Neuronal stem cell (in vitro differentiated cells): ENCODE measurements at regions not wholly inside any gene's neighbourhood (a gene's known extent, or its start where the extent isn't known, plus 50 kb on each side); places are given as distances from the start of the nearest gene placed in this dataset.
"Not testable (repeated sequence)": the region's sequence is repeated elsewhere in the genome, so short reads cannot be mapped to it uniquely, and the experiment has no call there.

Experiments
- DNase-seq: peaks from one replicate; pipeline ENCODE4 v3.0.0-alpha.2; 2013; ENCODE audit warnings: low spot score
- H2AFZ ChIP-seq: one replicate; pipeline ENCODE4 v1.6.1; 2013; ENCODE audit warnings: mild to moderate bottlenecking, low read length, inconsistent platforms
- H2AK5ac ChIP-seq: 2 replicates; pipeline ENCODE4 v1.6.1; 2013; ENCODE audit warnings: low read depth, mild to moderate bottlenecking, inconsistent platforms, low read length, moderate library complexity, mixed read lengths
- H2BK120ac ChIP-seq: 2 replicates; pipeline ENCODE4 v1.6.1; 2013; ENCODE audit warnings: low read depth, mild to moderate bottlenecking, inconsistent platforms, low read length, moderate library complexity, mixed read lengths
- H2BK12ac ChIP-seq: one replicate; pipeline ENCODE4 v1.6.1; 2013; ENCODE audit warnings: low read length, inconsistent platforms
- H2BK15ac ChIP-seq: 2 replicates; pipeline ENCODE4 v1.6.1; 2013; ENCODE audit warnings: mild to moderate bottlenecking, low read length, inconsistent platforms, mixed read lengths
- H2BK5ac ChIP-seq: one replicate; pipeline ENCODE4 v1.6.1; 2013; ENCODE audit warnings: inconsistent platforms, mild to moderate bottlenecking, low read length, moderate library complexity
- H3K14ac ChIP-seq: one replicate; pipeline ENCODE4 v1.6.1; 2013; ENCODE audit warnings: low read length, inconsistent platforms
- H3K18ac ChIP-seq: 2 replicates; pipeline ENCODE4 v1.6.1; 2013; ENCODE audit warnings: low read length, inconsistent platforms
- H3K23ac ChIP-seq: 2 replicates; pipeline ENCODE4 v1.6.1; 2013; ENCODE audit warnings: low read depth, mild to moderate bottlenecking, mixed read lengths, low read length, inconsistent platforms; ENCODE audit not compliant: poor library complexity
- H3K27ac ChIP-seq: replicated peaks from 3 replicates; pipeline ENCODE4 v1.5.1; 2013; ENCODE audit warnings: low read length, inconsistent platforms
- H3K27me3 ChIP-seq, 3 experiments: 2 replicates each; pipeline ENCODE4 v1.6.1; 2013; ENCODE audit warnings: low read length in 3 of 3, mild to moderate bottlenecking in 2 of 3, inconsistent platforms in 1 of 3, low read depth in 1 of 3, mixed read lengths in 1 of 3, moderate library complexity in 1 of 3; ENCODE audit not compliant: control insufficient read depth in 3 of 3, insufficient read depth in 3 of 3
- H3K36me3 ChIP-seq, 2 donors: replicated peaks in 1 of 2; 2 replicates each; pipeline ENCODE4 v1.6.1; 2013; ENCODE audit warnings: low read length in 2 of 2; ENCODE audit not compliant: control insufficient read depth in 2 of 2, insufficient read depth in 2 of 2
- H3K4ac ChIP-seq: 2 replicates; pipeline ENCODE4 v1.6.1; 2013; ENCODE audit warnings: inconsistent platforms, mild to moderate bottlenecking, low read length, moderate library complexity
- H3K4me1 ChIP-seq, 2 donors: 1 replicate in 1 of 2; 2 replicates in 1 of 2; pipeline ENCODE4 v1.6.1; 2013; ENCODE audit warnings: low read length in 2 of 2, low read depth in 1 of 2; ENCODE audit not compliant: control insufficient read depth in 2 of 2, insufficient read depth in 1 of 2
- H3K4me2 ChIP-seq: one replicate; pipeline ENCODE4 v1.6.1; 2013; ENCODE audit warnings: mild to moderate bottlenecking, low read length, inconsistent platforms; ENCODE audit not compliant: insufficient read depth, poor library complexity, severe bottlenecking
- H3K4me3 ChIP-seq, 2 donors: 2 replicates each; pipeline ENCODE4 v1.5.1; 2013; ENCODE audit warnings: low read length in 2 of 2, mild to moderate bottlenecking in 2 of 2, inconsistent platforms in 1 of 2, moderate library complexity in 1 of 2
- H3K79me1 ChIP-seq: one replicate; pipeline ENCODE4 v1.6.1; 2013; ENCODE audit warnings: low read depth, mild to moderate bottlenecking, inconsistent platforms, low read length, moderate library complexity
- H3K9ac ChIP-seq: one replicate; pipeline ENCODE4 v1.6.1; 2013; ENCODE audit warnings: mild to moderate bottlenecking, low read depth, low read length, inconsistent platforms; ENCODE audit not compliant: poor library complexity
- H3K9me3 ChIP-seq, 2 donors: replicated peaks in 1 of 2; 2 replicates each; pipeline versions ENCODE3 to v1.6.1; 2013; ENCODE audit warnings: low read length in 2 of 2, mild to moderate bottlenecking in 2 of 2, inconsistent platforms in 1 of 2, low read depth in 1 of 2, mixed read lengths in 1 of 2, moderate library complexity in 1 of 2; ENCODE audit not compliant: control insufficient read depth in 2 of 2, insufficient read depth in 1 of 2
- H4K8ac ChIP-seq: one replicate; pipeline ENCODE4 v1.6.1; 2013; ENCODE audit warnings: low read depth, mild to moderate bottlenecking, inconsistent platforms, low read length, moderate library complexity
- H4K91ac ChIP-seq: one replicate; pipeline ENCODE4 v1.6.1; 2013; ENCODE audit warnings: low read length, low read depth, mild to moderate bottlenecking, inconsistent platforms; ENCODE audit not compliant: poor library complexity
- WGBS, 2 donors: extraction: QIAGEN DNeasy Blood & Tissue Kit; methylation state at CpG; one replicate each; pipeline ENCODE4 v1.1.7; 2013; ENCODE audit warnings: missing lambda C conversion rate in 2 of 2, mixed read lengths in 1 of 2; ENCODE audit not compliant: insufficient read length in 2 of 2, insufficient replicate concordance in 1 of 2; ENCODE audit errors: extremely low coverage in 2 of 2; 5-methylcytosine and 5-hydroxymethylcytosine counted together

DNA sequence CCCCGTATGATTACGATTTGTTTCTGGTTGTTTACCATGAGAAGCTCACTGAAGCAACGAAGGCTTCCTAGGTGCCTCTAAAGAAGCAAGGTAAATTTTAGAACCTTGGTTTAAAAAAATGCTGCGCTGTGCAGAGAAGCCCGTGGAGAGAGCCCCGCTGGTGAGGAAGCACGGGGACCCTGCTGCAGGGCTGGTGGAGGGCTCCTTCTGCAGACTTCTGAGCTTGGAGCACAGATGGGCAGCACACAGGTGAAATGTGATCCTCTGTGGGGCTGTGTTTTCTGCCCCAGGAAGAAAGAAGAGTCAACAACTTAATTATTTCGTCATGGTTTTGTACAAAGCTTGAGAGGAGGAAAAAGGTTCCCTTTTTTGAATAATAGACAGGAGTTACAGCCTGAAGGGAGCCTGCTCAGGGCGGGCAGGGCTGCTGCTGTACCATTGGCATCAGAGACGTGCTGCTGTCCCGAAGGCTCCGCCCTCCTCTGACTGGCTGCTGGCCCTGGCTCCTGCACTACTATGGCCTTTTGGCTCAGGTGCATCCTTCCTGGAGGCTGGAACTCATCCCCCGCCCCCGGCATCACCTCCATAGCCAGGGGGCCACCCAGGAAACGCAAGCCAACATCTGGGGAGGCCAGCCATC lies 108.0 kb upstream of the PLGLB2 start:
- not testable (repeated sequence) for H3K9ac ChIP-seq, H3K9me3 ChIP-seq, H2BK12ac ChIP-seq, H3K4me1 ChIP-seq, H3K4ac ChIP-seq, H3K4me3 ChIP-seq, H2BK5ac ChIP-seq, H3K79me1 ChIP-seq, H3K27ac ChIP-seq, H2AK5ac ChIP-seq, H2BK120ac ChIP-seq, H3K23ac ChIP-seq, H4K91ac ChIP-seq, H3K36me3 ChIP-seq, H3K18ac ChIP-seq, H3K4me2 ChIP-seq, H3K27me3 ChIP-seq, DNase-seq, H2AFZ ChIP-seq, H4K8ac ChIP-seq, H2BK15ac ChIP-seq, H3K14ac ChIP-seq
- WGBS, 2 donors: no CpG with 5 or more reads among the region's 15 CpGs

GRCh38 chr2:87640961-87641563 lies 106.8 kb upstream of the PLGLB2 start:
- not testable (repeated sequence) for H4K8ac ChIP-seq, H2BK120ac ChIP-seq, H3K79me1 ChIP-seq, H2BK5ac ChIP-seq, H3K4me3 ChIP-seq, H3K23ac ChIP-seq, H3K27ac ChIP-seq, H3K14ac ChIP-seq, H2BK12ac ChIP-seq, H4K91ac ChIP-seq, H3K4me2 ChIP-seq, H3K9me3 ChIP-seq, H3K4ac ChIP-seq, H3K4me1 ChIP-seq, H3K27me3 ChIP-seq, H3K18ac ChIP-seq, H3K36me3 ChIP-seq, DNase-seq, H2AFZ ChIP-seq, H2AK5ac ChIP-seq, H2BK15ac ChIP-seq, H3K9ac ChIP-seq
- WGBS, 2 donors: no CpG with 5 or more reads among the region's 4 CpGs

DNA sequence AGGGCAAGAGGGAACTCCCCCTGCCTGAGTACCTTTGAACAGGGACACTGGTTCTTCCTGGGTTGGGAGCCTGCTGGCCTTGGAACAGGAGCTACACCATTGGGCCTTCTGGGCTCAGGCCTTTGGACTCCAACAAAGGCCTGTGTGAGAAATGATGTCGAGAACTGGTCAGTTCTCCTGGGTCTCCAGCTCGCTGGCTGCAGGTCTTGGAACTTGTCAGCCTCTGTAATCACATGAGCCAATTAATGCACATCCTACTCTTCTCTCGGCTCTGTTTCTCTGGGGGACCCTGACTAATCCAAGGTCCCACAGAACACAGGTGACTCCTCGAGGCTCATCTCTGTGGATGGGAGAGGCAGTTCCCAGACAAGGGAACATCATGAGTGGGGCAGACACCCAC lies 104.7 kb upstream of the PLGLB2 start:
- H3K79me1 ChIP-seq, H3K4me1 ChIP-seq, DNase-seq, H4K8ac ChIP-seq, H3K9ac ChIP-seq, H2AFZ ChIP-seq, H3K14ac ChIP-seq, H3K23ac ChIP-seq, H2AK5ac ChIP-seq, H2BK5ac ChIP-seq, H2BK12ac ChIP-seq, H3K27ac ChIP-seq, H3K4me3 ChIP-seq, H3K36me3 ChIP-seq, H2BK15ac ChIP-seq, H3K9me3 ChIP-seq, H3K27me3 ChIP-seq, H3K4me2 ChIP-seq, H3K18ac ChIP-seq, H2BK120ac ChIP-seq, H4K91ac ChIP-seq, H3K4ac ChIP-seq: not testable (repeated sequence)
- WGBS, 2 donors: no CpG with 5 or more reads among the region's 4 CpGs

DNA sequence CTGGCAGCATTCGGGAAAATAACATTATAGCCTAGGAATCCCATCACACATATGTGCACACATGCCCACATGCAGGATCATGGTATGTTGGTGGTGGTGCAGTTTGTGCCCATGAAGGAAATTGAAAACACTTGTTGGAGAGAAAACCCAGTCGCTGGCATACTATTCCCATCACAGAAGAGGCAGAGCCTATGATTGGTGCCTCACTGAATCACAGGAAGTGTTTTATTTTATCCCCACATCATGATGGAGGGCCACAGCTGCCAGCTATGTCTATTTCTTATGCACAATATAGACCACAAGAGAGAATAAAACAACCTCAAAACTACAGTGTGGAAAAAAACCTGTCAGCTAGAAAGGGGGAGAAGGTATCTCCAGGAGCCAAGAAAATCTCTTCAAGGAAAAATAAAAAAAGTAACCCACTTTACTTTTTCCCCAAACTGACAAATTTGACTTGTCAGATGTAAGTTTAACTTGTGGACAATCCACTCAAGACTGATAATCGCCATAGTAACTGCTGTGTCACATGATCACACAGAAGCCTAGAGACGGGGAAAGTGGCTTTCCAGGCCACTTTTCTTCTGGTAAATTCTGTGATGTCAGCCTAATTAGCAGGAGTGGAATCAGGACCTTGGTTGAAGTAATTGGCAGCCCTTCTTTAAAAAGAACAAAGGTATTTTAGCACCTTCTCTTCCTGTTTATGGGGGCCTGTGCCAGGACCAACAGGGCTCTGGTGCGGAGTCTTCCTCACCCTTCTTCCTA lies 100.0 kb upstream of the PLGLB2 start:
- not testable (repeated sequence) for H3K27ac ChIP-seq, H4K91ac ChIP-seq, H2BK15ac ChIP-seq, H3K4me1 ChIP-seq, H3K79me1 ChIP-seq, DNase-seq, H3K9me3 ChIP-seq, H2BK5ac ChIP-seq, H3K23ac ChIP-seq, H3K18ac ChIP-seq, H2AFZ ChIP-seq, H4K8ac ChIP-seq, H3K27me3 ChIP-seq, H3K9ac ChIP-seq, H2BK12ac ChIP-seq, H3K36me3 ChIP-seq, H3K4me3 ChIP-seq, H2BK120ac ChIP-seq, H2AK5ac ChIP-seq, H3K14ac ChIP-seq, H3K4ac ChIP-seq, H3K4me2 ChIP-seq
- WGBS, 2 donors: no CpG with 5 or more reads among the region's 5 CpGs
